ENCODE measurements at regions not wholly inside any gene's neighbourhood (a gene's known extent, or its start where the extent isn't known, plus 50 kb on each side); places are given as distances from the start of the nearest gene placed in this dataset.
A peak's percentile ranks its signal among the peaks of the same experiment; 100 is the strongest.

DNA sequence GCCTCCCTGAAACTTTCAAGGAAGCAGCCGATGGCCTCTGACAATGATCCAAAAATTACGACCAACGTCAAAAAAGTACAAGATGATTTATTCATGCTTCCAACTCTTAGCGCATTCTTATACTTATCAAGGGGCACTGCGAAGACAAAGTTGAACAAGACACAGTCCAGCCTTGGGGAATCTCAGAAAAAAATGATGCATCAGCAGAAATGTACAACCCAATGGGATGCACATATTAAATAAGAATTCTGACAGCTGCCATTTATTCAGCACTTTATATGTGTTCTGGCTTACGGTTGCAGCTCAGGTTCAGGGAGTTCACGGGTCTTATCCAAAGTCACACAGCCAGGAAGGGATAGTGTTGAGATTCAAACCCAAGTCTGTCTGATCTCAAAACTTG, 96.0 kb upstream of the CPLX2 start:
- WGBS, 3 donors = 54 to 63% (median 57%) methylated on average over 7 of the region's 7 CpGs
- intact Hi-C loops (cut with DNase I) = no loop called here
- H3K27ac ChIP-seq = no peak overlapping the region
- H3K4me1 ChIP-seq (ENCODE audit: insufficient read depth) = no peaks in the 10 kb centered on the region
- no peaks in the 10 kb centered on the region for H3K36me3 ChIP-seq
- TF ChIP-seq POLR2A (IDR thresholded peaks at IDR 0.05) (no peak), EP300 (IDR thresholded peaks at IDR 0.05) (no peak), CTCF (IDR thresholded peaks at IDR 0.05) (no peak)
- H3K4me3 ChIP-seq = no peak overlapping the region
- no peaks in the 10 kb centered on the region for H3K9me3 ChIP-seq
- no peaks in the 10 kb centered on the region for H3K27me3 ChIP-seq
- DNase-seq = no peak

- TF ChIP-seq POLR2A (IDR thresholded peaks at IDR 0.05) = no peak
- TF ChIP-seq EP300 (IDR thresholded peaks at IDR 0.05) = no peak
- no peak for TF ChIP-seq CTCF (IDR thresholded peaks at IDR 0.05)
- Histone ChIP-seq H3K27me3 (no peaks in the 10 kb centered on the region), H3K9me3 (no peaks in the 10 kb centered on the region), H3K4me3 (no peak overlapping the region), H3K27ac (no peak overlapping the region), H3K4me1 (ENCODE audit: insufficient read depth) (no peaks in the 10 kb centered on the region), H3K36me3 (no peaks in the 10 kb centered on the region)
- DNase-seq = peak in 1 of 5 donors; percentile 44
- intact Hi-C loops (cut with DNase I) = no loop called here
- WGBS, 3 donors = 24 to 51% (median 32%) methylated on average over 7 of the region's 7 CpGs
These were observed 92.4 kb upstream of the CPLX2 start for GRCh38 chr5:175778951-175779503.

GRCh38 chr5:175783739-175784138, 87.6 kb upstream of the CPLX2 start:
- no peaks in the 10 kb centered on the region for H3K9me3 ChIP-seq
- DNase-seq = no peak
- H3K36me3 ChIP-seq = no peaks in the 10 kb centered on the region
- no peak overlapping the region for H3K27ac ChIP-seq
- no peaks in the 10 kb centered on the region for H3K27me3 ChIP-seq
- intact Hi-C loops (cut with DNase I) = no loop called here
- H3K4me3 ChIP-seq = no peak overlapping the region
- TF ChIP-seq CTCF (IDR thresholded peaks at IDR 0.05) (no peak), POLR2A (IDR thresholded peaks at IDR 0.05) (no peak), EP300 (IDR thresholded peaks at IDR 0.05) (no peak)
- H3K4me1 ChIP-seq (ENCODE audit: insufficient read depth) = no peaks in the 10 kb centered on the region

DNA sequence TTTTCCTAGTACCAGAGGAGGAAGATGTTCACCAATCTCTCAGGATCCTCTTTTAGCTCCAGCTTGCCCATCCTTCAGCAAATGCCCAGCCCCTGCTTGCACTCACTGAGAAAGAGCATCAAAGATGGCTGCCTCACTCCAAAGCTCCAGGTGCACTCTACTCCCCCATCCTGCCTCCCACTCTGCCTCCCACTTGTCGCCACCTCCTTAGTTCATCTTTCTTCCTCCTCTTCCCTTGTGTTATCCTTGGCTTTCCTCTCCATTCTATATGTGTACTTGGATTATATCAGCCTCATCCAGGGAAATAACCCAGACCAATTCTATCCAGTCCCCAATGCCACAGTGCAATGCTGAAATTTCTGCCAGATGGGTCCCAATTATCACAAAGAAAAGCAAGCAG, 87.1 kb upstream of the CPLX2 start:
- no peak overlapping the region for H3K4me3 ChIP-seq
- no peaks in the 10 kb centered on the region for H3K4me1 ChIP-seq (ENCODE audit: insufficient read depth)
- H3K27ac ChIP-seq = no peak overlapping the region
- H3K9me3 ChIP-seq = no peaks in the 10 kb centered on the region
- no peaks in the 10 kb centered on the region for H3K36me3 ChIP-seq
- intact Hi-C loops (cut with DNase I) = no loop called here
- WGBS, 3 donors = 74 to 78% (median 77%) methylated on average over 1 of the region's 1 CpG
- DNase-seq = no peak
- H3K27me3 ChIP-seq = no peaks in the 10 kb centered on the region
- TF ChIP-seq CTCF (IDR thresholded peaks at IDR 0.05) (no peak), POLR2A (IDR thresholded peaks at IDR 0.05) (no peak), EP300 (IDR thresholded peaks at IDR 0.05) (no peak)

DNA sequence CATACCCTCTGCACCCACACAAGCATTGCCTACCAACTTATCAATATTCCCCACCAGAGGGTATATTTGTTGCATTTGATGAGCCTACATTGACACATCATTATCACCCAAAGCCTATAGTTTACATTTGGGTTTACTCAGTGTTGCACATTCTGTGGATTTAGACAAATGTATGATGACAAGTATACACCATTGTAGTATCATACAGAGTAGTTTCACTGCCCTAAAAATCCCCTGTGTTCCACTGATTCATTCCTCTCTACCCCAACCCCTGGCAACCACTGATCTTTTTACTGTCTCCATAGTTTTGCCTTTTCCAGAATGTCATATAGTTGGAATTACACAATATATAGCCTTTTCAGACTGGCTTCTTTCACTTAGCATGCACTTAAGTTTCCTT, 85.7 kb upstream of the CPLX2 start:
- no peaks in the 10 kb centered on the region for H3K4me1 ChIP-seq (ENCODE audit: insufficient read depth)
- TF ChIP-seq POLR2A (IDR thresholded peaks at IDR 0.05) (no peak), CTCF (IDR thresholded peaks at IDR 0.05) (no peak), EP300 (IDR thresholded peaks at IDR 0.05) (no peak)
- H3K27ac ChIP-seq = no peak overlapping the region
- no peak overlapping the region for H3K4me3 ChIP-seq
- no peaks in the 10 kb centered on the region for H3K36me3 ChIP-seq
- intact Hi-C loops (cut with DNase I) = no loop called here
- H3K27me3 ChIP-seq = no peaks in the 10 kb centered on the region
- no peaks in the 10 kb centered on the region for H3K9me3 ChIP-seq
- no peak for DNase-seq

Data from ovary (tissue), 7 donors.